ENCODE measurements at regions not wholly inside any gene's neighbourhood (a gene's known extent, or its start where the extent isn't known, plus 50 kb on each side); places are given as distances from the start of the nearest gene placed in this dataset.

- Histone ChIP-seq H3K27ac (no peak overlapping the region), H3K4me3 (no peak overlapping the region), H3K36me3 (no peaks in the 10 kb centered on the region), H3K27me3 (replicated peaks; ENCODE audit: insufficient read depth) (no peaks in the 10 kb centered on the region), H3K4me1 (replicated peaks) (no peaks in the 10 kb centered on the region), H3K9me3 (no peaks in the 10 kb centered on the region)
- intact Hi-C loops (cut with DNase I): no loop called here
- no peak for DNase-seq (ENCODE audit: low spot score)
- 93% methylated on average over 1 of the region's 1 CpG for WGBS
- TF ChIP-seq CTCF (IDR thresholded peaks at IDR 0.05) (no peak), POLR2AphosphoS5 (IDR thresholded peaks at IDR 0.05) (no peak), POLR2A (IDR thresholded peaks at IDR 0.05) (no peak)
These were observed 256.7 kb upstream of the FN1 start for GRCh38 chr2:215692387-215693079.

- H3K36me3 ChIP-seq: no peaks in the 10 kb centered on the region
- intact Hi-C loops (cut with DNase I): no loop called here
- H3K9me3 ChIP-seq: no peaks in the 10 kb centered on the region
- no peak overlapping the region for H3K27ac ChIP-seq
- no peak for DNase-seq (ENCODE audit: low spot score)
- no peaks in the 10 kb centered on the region for H3K27me3 ChIP-seq (replicated peaks; ENCODE audit: insufficient read depth)
- no peaks in the 10 kb centered on the region for H3K4me1 ChIP-seq (replicated peaks)
- no peak overlapping the region for H3K4me3 ChIP-seq
- TF ChIP-seq POLR2A (IDR thresholded peaks at IDR 0.05) (no peak), POLR2AphosphoS5 (IDR thresholded peaks at IDR 0.05) (no peak), CTCF (IDR thresholded peaks at IDR 0.05) (no peak)
These were observed 255.5 kb upstream of the FN1 start for GRCh38 chr2:215691346-215691745.

- H3K9me3 ChIP-seq: no peaks in the 10 kb centered on the region
- DNase-seq (ENCODE audit: low spot score): no peak
- H3K4me3 ChIP-seq: no peak overlapping the region
- TF ChIP-seq CTCF (IDR thresholded peaks at IDR 0.05): no peak
- no peak for TF ChIP-seq POLR2AphosphoS5 (IDR thresholded peaks at IDR 0.05)
- no peak for TF ChIP-seq POLR2A (IDR thresholded peaks at IDR 0.05)
- WGBS: 94% methylated on average over 2 of the region's 2 CpGs
- H3K36me3 ChIP-seq: no peaks in the 10 kb centered on the region
- intact Hi-C loops (cut with DNase I): no loop called here
- H3K27me3 ChIP-seq (replicated peaks; ENCODE audit: insufficient read depth): no peaks in the 10 kb centered on the region
- H3K27ac ChIP-seq: no peak overlapping the region
- H3K4me1 ChIP-seq (replicated peaks): no peaks in the 10 kb centered on the region
These were observed 251.5 kb upstream of the FN1 start for GRCh38 chr2:215687149-215688031.

GRCh38 chr2:215685238-215685990 lies 249.5 kb upstream of the FN1 start:
- 97% methylated on average over 1 of the region's 1 CpG for WGBS
- TF ChIP-seq POLR2AphosphoS5 (IDR thresholded peaks at IDR 0.05) (no peak), CTCF (IDR thresholded peaks at IDR 0.05) (no peak), POLR2A (IDR thresholded peaks at IDR 0.05) (no peak)
- intact Hi-C loops (cut with DNase I): no loop called here

More at GRCh38 chr2:215685238-215685990, 249.5 kb upstream of the FN1 start:
- Histone ChIP-seq H3K27me3 (replicated peaks; ENCODE audit: insufficient read depth) (no peaks in the 10 kb centered on the region), H3K9me3 (no peaks in the 10 kb centered on the region), H3K4me3 (no peak overlapping the region), H3K27ac (no peak overlapping the region), H3K4me1 (replicated peaks) (no peaks in the 10 kb centered on the region), H3K36me3 (no peaks in the 10 kb centered on the region)
- DNase-seq (ENCODE audit: low spot score): no peak
